SK-N-MC (cell line): ENCODE measurements at regions not wholly inside any gene's neighbourhood (a gene's known extent, or its start where the extent isn't known, plus 50 kb on each side); places are given as distances from the start of the nearest gene placed in this dataset.

Source experiments
- EZH2 ChIP-seq: fragments of 200-600 bp; sonication (generic); IDR thresholded peaks from one replicate; pipeline ENCODE4 v1.6.1; 2017; ENCODE audit warnings: antibody characterized with exemption
- FOXP2 ChIP-seq: optimal IDR thresholded peaks from 2 replicates; pipeline ENCODE3; 2011; ENCODE audit warnings: mild to moderate bottlenecking, moderate library complexity; ENCODE audit not compliant: insufficient read depth; ENCODE audit errors: extremely low read length, control extremely low read depth
- POLR2AphosphoS5 ChIP-seq: IDR thresholded peaks from 2 replicates; pipeline ENCODE4 v1.6.1; 2012; ENCODE audit warnings: mild to moderate bottlenecking, low read depth, low read length, borderline replicate concordance

DNA sequence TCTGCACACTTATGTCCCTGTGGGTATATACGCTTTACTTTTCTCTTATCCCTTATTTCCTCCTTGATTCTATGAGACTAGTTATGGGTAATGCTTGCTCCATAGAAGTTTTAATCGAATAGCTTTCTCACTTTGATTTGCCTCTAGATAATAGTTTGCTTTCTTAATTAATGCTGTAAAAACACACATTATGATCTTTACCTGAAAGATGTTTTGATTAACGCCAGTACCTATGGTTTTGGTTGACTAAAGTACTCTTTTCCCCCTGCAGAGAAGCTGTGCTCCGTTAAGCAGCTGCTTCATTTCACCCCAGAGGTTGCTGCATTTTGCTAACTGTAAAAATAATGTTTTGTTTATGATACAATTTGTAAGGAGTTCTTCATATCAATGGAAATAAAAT is 362.3 kb downstream of the FLRT2 start:
- TF ChIP-seq POLR2AphosphoS5: no peak
- no peak for TF ChIP-seq EZH2
- TF ChIP-seq FOXP2: no peak
